C4-2B (cell line): ENCODE measurements at regions not wholly inside any gene's neighbourhood (a gene's known extent, or its start where the extent isn't known, plus 50 kb on each side); places are given as distances from the start of the nearest gene placed in this dataset.

Experiments
- CTCF ChIP-seq: fragments of 450-650 bp; conservative IDR thresholded peaks from 2 replicates; pipeline ENCODE4 v1.5.1; 2017; ENCODE audit warnings: mild to moderate bottlenecking
- ZFX ChIP-seq: fragments of 450-650 bp; IDR thresholded peaks from 2 replicates; pipeline ENCODE4 v1.6.1; 2017

GRCh38 chr4:52157641-52158316 is 106.7 kb downstream of the SPATA18 start:
- no peak for TF ChIP-seq CTCF
- no peak for TF ChIP-seq ZFX
